H1 (cell line): ENCODE measurements at regions not wholly inside any gene's neighbourhood (a gene's known extent, or its start where the extent isn't known, plus 50 kb on each side); places are given as distances from the start of the nearest gene placed in this dataset.
A peak's percentile ranks its signal among the peaks of the same experiment; 100 is the strongest.

Experiments used
- CTCF ChIA-PET: fragments of 300-600 bp; sonication (Branson Sonifier 250); formaldehyde crosslinking; loops from one replicate; lab custom pipeline; 2021; ENCODE audit not compliant: partially characterized antibody; lab: Charles Lee
- POLR2A ChIA-PET: fragments of 300-600 bp; sonication (Branson Sonifier 250); formaldehyde crosslinking; loops from one replicate; lab custom pipeline; 2021; ENCODE audit warnings: inconsistent platforms; ENCODE audit not compliant: partially characterized antibody; lab: Charles Lee
- DNase-seq, 2 experiments: peaks; one replicate each; pipeline versions ENCODE4 v3.0.0 to v3.0.0-alpha.2; 2010 to 2022; ENCODE audit warnings: low spot score in 2 of 2, low read depth in 1 of 2, mixed read lengths in 1 of 2
- FAIRE-seq: peaks from 2 replicates; lab custom pipeline; 2011; peaks lifted over from hg19 to GRCh38; lab: Jason Lieb, UNC
- H2AFZ ChIP-seq: 2 replicates; pipeline ENCODE4 v1.8.1; 2012; ENCODE audit warnings: low read length, inconsistent platforms
- H2AK5ac ChIP-seq: 2 replicates; pipeline ENCODE4 v1.6.1; 2013; ENCODE audit warnings: low read depth, low read length
- H2BK120ac ChIP-seq: replicated peaks from 2 replicates; pipeline ENCODE3; 2013; ENCODE audit warnings: low read depth, low read length, inconsistent platforms
- H2BK12ac ChIP-seq: 2 replicates; pipeline ENCODE4 v1.6.1; 2013; ENCODE audit warnings: low read depth, low read length
- H2BK15ac ChIP-seq: 2 replicates; pipeline ENCODE4 v1.6.1; 2013; ENCODE audit warnings: low read length
- H2BK20ac ChIP-seq: 2 replicates; pipeline ENCODE4 v1.6.1; 2013; ENCODE audit warnings: low read length
- H2BK5ac ChIP-seq: 2 replicates; pipeline ENCODE4 v1.6.1; 2013; ENCODE audit warnings: low read depth, low read length
- H3K14ac ChIP-seq: 2 replicates; pipeline ENCODE4 v1.6.1; 2013; ENCODE audit warnings: inconsistent platforms; ENCODE audit not compliant: insufficient read length
- H3K18ac ChIP-seq: 2 replicates; pipeline ENCODE4 v1.6.1; 2013; ENCODE audit warnings: low read length; ENCODE audit errors: extremely low read depth
- H3K23ac ChIP-seq: 2 replicates; pipeline ENCODE4 v1.6.1; 2013; ENCODE audit warnings: inconsistent platforms; ENCODE audit not compliant: insufficient read length
- H3K23me2 ChIP-seq: 2 replicates; pipeline ENCODE4 v1.6.1; 2013; ENCODE audit warnings: low read depth, low read length
- H3K27ac ChIP-seq: 2 replicates; pipeline ENCODE4 v1.6.1; 2011; ENCODE audit warnings: low read depth, low read length, inconsistent platforms
- H3K27me3 ChIP-seq, 4 experiments: replicated peaks in 1 of 4; 1 replicate in 1 of 4; 2 replicates in 3 of 4; pipeline versions ENCODE4 v1.6.1 to v1.8.1; 2011 to 2013; ENCODE audit warnings: low read length in 3 of 4, mild to moderate bottlenecking in 3 of 4, inconsistent platforms in 2 of 4, mixed read lengths in 2 of 4, moderate library complexity in 1 of 4; ENCODE audit not compliant: control insufficient read depth in 3 of 4, insufficient read depth in 3 of 4; ENCODE audit errors: extremely low read depth in 1 of 4
- H3K36me3 ChIP-seq, 4 experiments: 2 replicates each; pipeline versions ENCODE4 v1.6.1 to v1.8.1; 2011 to 2013; ENCODE audit warnings: mild to moderate bottlenecking in 4 of 4, low read length in 3 of 4, moderate library complexity in 2 of 4, control low read depth in 1 of 4, inconsistent platforms in 1 of 4; ENCODE audit not compliant: insufficient read depth in 4 of 4, control insufficient read depth in 2 of 4
- H3K4ac ChIP-seq: replicated peaks from 2 replicates; pipeline ENCODE3; 2013; ENCODE audit warnings: low read length, low read depth, mixed read lengths, inconsistent platforms; ENCODE audit not compliant: insufficient read length
- H3K4me1 ChIP-seq, 4 experiments: replicated peaks in 1 of 4; 1 replicate in 1 of 4; 2 replicates in 3 of 4; pipeline versions ENCODE4 v1.6.1 to v1.8.1; 2011 to 2013; ENCODE audit warnings: low read length in 3 of 4, inconsistent platforms in 2 of 4, mixed read lengths in 1 of 4; ENCODE audit not compliant: insufficient read depth in 4 of 4, control insufficient read depth in 3 of 4
- H3K4me2 ChIP-seq, 2 experiments: 2 replicates each; pipeline versions ENCODE4 v1.6.1 to v1.8.1; 2011 to 2013; ENCODE audit warnings: low read depth in 2 of 2, low read length in 2 of 2, control low read depth in 1 of 2, inconsistent platforms in 1 of 2, mild to moderate bottlenecking in 1 of 2; ENCODE audit not compliant: insufficient read depth in 1 of 2
- H3K4me3 ChIP-seq, 4 experiments: fragments of 200-600, 300-600 bp in 1 of 4; sonication (generic), shearing (Covaris generic), sonication (Bioruptor Twin) in 1 of 4; 2 replicates each; pipeline versions ENCODE4 v1.5.1 to v1.8.1; 2011 to 2016; ENCODE audit warnings: low read length in 4 of 4, low read depth in 3 of 4, control low read depth in 2 of 4, inconsistent platforms in 2 of 4, mild to moderate bottlenecking in 2 of 4, mixed read lengths in 1 of 4, moderate library complexity in 1 of 4; ENCODE audit not compliant: insufficient read depth in 2 of 4; ENCODE audit errors: extremely low read depth in 1 of 4
- H3K56ac ChIP-seq: replicated peaks from 2 replicates; pipeline ENCODE3; 2013; ENCODE audit warnings: low read depth, mild to moderate bottlenecking, mixed read lengths, low read length, inconsistent platforms; ENCODE audit not compliant: insufficient read length
- H3K79me1 ChIP-seq: 2 replicates; pipeline ENCODE4 v1.6.1; 2013; ENCODE audit warnings: low read depth, low read length, control low read depth
- H3K79me2 ChIP-seq, 2 experiments: 2 replicates each; pipeline versions ENCODE4 v1.6.1 to v1.8.1; 2012 to 2013; ENCODE audit warnings: low read length in 2 of 2, mild to moderate bottlenecking in 2 of 2, inconsistent platforms in 1 of 2; ENCODE audit not compliant: insufficient read depth in 2 of 2, control insufficient read depth in 1 of 2
- H3K9ac ChIP-seq, 4 experiments: replicated peaks in 1 of 4; 1 replicate in 1 of 4; 2 replicates in 3 of 4; pipeline versions ENCODE4 v1.6.1 to v1.8.1; 2011 to 2013; ENCODE audit warnings: low read depth in 3 of 4, low read length in 3 of 4, control low read depth in 2 of 4, mild to moderate bottlenecking in 2 of 4, moderate library complexity in 2 of 4, inconsistent platforms in 1 of 4; ENCODE audit errors: extremely low read depth in 1 of 4
- H3K9me3 ChIP-seq, 2 experiments: 2 replicates each; pipeline versions ENCODE4 v1.6.1 to v1.8.1; 2012 to 2013; ENCODE audit warnings: mild to moderate bottlenecking in 2 of 2, moderate library complexity in 2 of 2, control low read depth in 1 of 2, inconsistent platforms in 1 of 2, low read depth in 1 of 2, low read length in 1 of 2, mixed read lengths in 1 of 2; ENCODE audit not compliant: insufficient read depth in 2 of 2
- H4K20me1 ChIP-seq, 2 experiments: replicated peaks in 1 of 2; 2 replicates each; pipeline versions ENCODE3 to v1.8.1; 2011 to 2013; ENCODE audit warnings: inconsistent platforms in 2 of 2, low read length in 2 of 2, mild to moderate bottlenecking in 1 of 2; ENCODE audit not compliant: insufficient read depth in 2 of 2, control insufficient read depth in 1 of 2
- H4K5ac ChIP-seq: 2 replicates; pipeline ENCODE4 v1.6.1; 2013; ENCODE audit warnings: low read length, low read depth, mixed read lengths, inconsistent platforms; ENCODE audit not compliant: insufficient read length
- H4K8ac ChIP-seq: 2 replicates; pipeline ENCODE4 v1.8.0; 2013; ENCODE audit warnings: mild to moderate bottlenecking, moderate library complexity, low read length, inconsistent platforms; ENCODE audit not compliant: insufficient read depth; ENCODE audit errors: extremely low read depth
- H4K91ac ChIP-seq: replicated peaks from 2 replicates; pipeline ENCODE3; 2013; ENCODE audit warnings: low read length, mixed read lengths, inconsistent platforms; ENCODE audit not compliant: insufficient read length
- BACH1 ChIP-seq: IDR thresholded peaks from 2 replicates; pipeline ENCODE4 v1.6.1; 2012; ENCODE audit warnings: low read length, improper control_type of control experiment
- CBX8 ChIP-seq: fragments of 300-800, 300-1000 bp; sonication (generic); IDR thresholded peaks from 2 replicates; pipeline ENCODE4 v1.7.1; 2016; ENCODE audit warnings: low read depth, low read length, borderline replicate concordance
- GABPA ChIP-seq: IDR thresholded peaks from 2 replicates; pipeline ENCODE4 v1.6.1; 2011; ENCODE audit warnings: mild to moderate bottlenecking, low read length, moderate library complexity, borderline replicate concordance; ENCODE audit not compliant: insufficient read depth
- GTF2F1 ChIP-seq: IDR thresholded peaks from 2 replicates; pipeline ENCODE4 v1.6.1; 2012; ENCODE audit warnings: low read depth, low read length, improper control_type of control experiment, borderline replicate concordance
- KDM1A ChIP-seq: fragments of 200-600, 300-600 bp; sonication (generic); IDR thresholded peaks from 2 replicates; pipeline ENCODE4 v1.7.1; 2016; ENCODE audit warnings: mild to moderate bottlenecking, low read length, borderline replicate concordance
- MAFK ChIP-seq: IDR thresholded peaks from 2 replicates; pipeline ENCODE4 v1.6.1; 2012; ENCODE audit warnings: low read depth, mild to moderate bottlenecking, improper control_type of control experiment, low read length
- NANOG ChIP-seq: IDR thresholded peaks from 2 replicates; pipeline ENCODE4 v1.6.1; 2011; ENCODE audit warnings: low read length, low read depth, mild to moderate bottlenecking, inconsistent platforms; ENCODE audit not compliant: insufficient read depth, poor library complexity, severe bottlenecking
- PHF8 ChIP-seq: fragments of 200-600 bp; sonication (generic); conservative IDR thresholded peaks from 2 replicates; pipeline ENCODE4 v1.7.1; 2012; ENCODE audit warnings: low read depth, mild to moderate bottlenecking, inconsistent platforms, low read length, moderate library complexity
- POLR2AphosphoS5 ChIP-seq: IDR thresholded peaks from 2 replicates; pipeline ENCODE4 v1.6.1; 2011; ENCODE audit warnings: low read depth, low read length
- SIRT6 ChIP-seq: IDR thresholded peaks from one replicate; pipeline ENCODE4 v1.7.1; 2012; ENCODE audit warnings: low read length, inconsistent platforms
- TBP ChIP-seq: IDR thresholded peaks from 2 replicates; pipeline ENCODE4 v1.6.1; 2011; ENCODE audit warnings: low read depth, low read length, improper control_type of control experiment
- TEAD4 ChIP-seq: IDR thresholded peaks from 2 replicates; pipeline ENCODE4 v1.6.1; 2012; ENCODE audit warnings: low read depth, low read length, inconsistent platforms, mixed read lengths
- WGBS, 2 experiments: shearing (Covaris generic) in 1 of 2; methylation state at CpG; one replicate each; pipeline versions ENCODE4 v1.1.6 to v1.1.7; 2013 to 2015; ENCODE audit warnings: low lambda C conversion rate in 2 of 2, mixed read lengths in 2 of 2, inconsistent platforms in 1 of 2, low coverage in 1 of 2, missing lambda C conversion rate in 1 of 2; ENCODE audit not compliant: insufficient replicate concordance in 2 of 2, insufficient coverage in 1 of 2, insufficient read length in 1 of 2; ENCODE audit errors: extremely low coverage in 1 of 2, missing lambda C conversion rate in 1 of 2; 5-methylcytosine and 5-hydroxymethylcytosine counted together
- TF ChIP-seq, protein P1 (sequence below), 3 experiments: IDR thresholded peaks; 1 replicate in 2 of 3; 2 replicates in 1 of 3; pipeline versions ENCODE4 v1.5.1 to v1.6.1; 2011; ENCODE audit warnings: low read length in 3 of 3, mild to moderate bottlenecking in 3 of 3, inconsistent platforms in 2 of 3, low read depth in 1 of 3, moderate library complexity in 1 of 3; ENCODE audit not compliant: insufficient read depth in 1 of 3; ENCODE audit errors: control extremely low read depth in 1 of 3

DNA sequence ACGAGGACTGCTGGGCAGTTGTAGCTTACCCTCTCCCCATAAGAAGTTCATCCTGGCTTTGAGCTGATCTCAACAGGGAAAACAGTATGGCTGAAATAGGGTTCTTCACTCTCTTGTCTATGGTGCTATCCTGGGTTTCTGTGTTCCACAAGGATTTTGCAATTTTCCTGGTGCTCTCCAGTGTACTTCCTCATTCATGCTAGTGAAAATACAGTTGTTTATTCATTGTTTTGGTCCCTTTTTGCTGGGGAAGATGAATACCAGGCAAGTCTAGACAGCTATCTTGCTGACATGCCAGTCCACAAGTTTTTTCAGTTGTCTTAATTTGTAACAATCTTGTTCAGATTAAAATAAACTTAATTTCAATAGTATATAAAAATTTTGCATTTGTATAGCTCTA lies 306.5 kb downstream of the DLEU7 start:
- peaks cover 4 to 13% of the 10 kb centered on the region in 2 experiments; a peak in 3 of 4 replicates for H3K9me3 ChIP-seq
- no peak overlapping the region; the same call in 1 of the 2 replicates for H2BK5ac ChIP-seq
- no peak overlapping the region for H3K27ac ChIP-seq
- H2BK20ac ChIP-seq: no peak overlapping the region
- H3K4me2 ChIP-seq: no peak overlapping the region
- no peaks in the 10 kb centered on the region for H3K27me3 ChIP-seq
- H3K4me3 ChIP-seq: no peak overlapping the region
- H4K5ac ChIP-seq: no peak overlapping the region
- TF ChIP-seq NANOG (no peak), MAFK (no peak), SIRT6 (no peak), GABPA (no peak), TEAD4 (no peak), PHF8 (no peak), TBP (no peak), KDM1A (no peak), CBX8 (no peak), POLR2AphosphoS5 (no peak), GTF2F1 (no peak), BACH1 (no peak)
- TF ChIP-seq, protein P1, sequence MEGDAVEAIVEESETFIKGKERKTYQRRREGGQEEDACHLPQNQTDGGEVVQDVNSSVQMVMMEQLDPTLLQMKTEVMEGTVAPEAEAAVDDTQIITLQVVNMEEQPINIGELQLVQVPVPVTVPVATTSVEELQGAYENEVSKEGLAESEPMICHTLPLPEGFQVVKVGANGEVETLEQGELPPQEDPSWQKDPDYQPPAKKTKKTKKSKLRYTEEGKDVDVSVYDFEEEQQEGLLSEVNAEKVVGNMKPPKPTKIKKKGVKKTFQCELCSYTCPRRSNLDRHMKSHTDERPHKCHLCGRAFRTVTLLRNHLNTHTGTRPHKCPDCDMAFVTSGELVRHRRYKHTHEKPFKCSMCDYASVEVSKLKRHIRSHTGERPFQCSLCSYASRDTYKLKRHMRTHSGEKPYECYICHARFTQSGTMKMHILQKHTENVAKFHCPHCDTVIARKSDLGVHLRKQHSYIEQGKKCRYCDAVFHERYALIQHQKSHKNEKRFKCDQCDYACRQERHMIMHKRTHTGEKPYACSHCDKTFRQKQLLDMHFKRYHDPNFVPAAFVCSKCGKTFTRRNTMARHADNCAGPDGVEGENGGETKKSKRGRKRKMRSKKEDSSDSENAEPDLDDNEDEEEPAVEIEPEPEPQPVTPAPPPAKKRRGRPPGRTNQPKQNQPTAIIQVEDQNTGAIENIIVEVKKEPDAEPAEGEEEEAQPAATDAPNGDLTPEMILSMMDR (IDR thresholded peaks at IDR 0.05; ENCODE audit: control extremely low read depth in 1 of 3, insufficient read depth in 1 of 3, low read depth in 1 of 3, low read length in 3 of 3): no peak
- no peaks in the 10 kb centered on the region for H4K20me1 ChIP-seq
- no peaks in the 10 kb centered on the region for H3K4me1 ChIP-seq
- H3K9ac ChIP-seq: no peak overlapping the region
- FAIRE-seq: no peak
- CTCF ChIA-PET: interaction anchor here (1.2 to 1.4 kb wide), 3 partner anchors 11 to 16 kb away, joined by 3 to 4 read pairs (median 4); no protein-coding TSS in a partner anchor
- H2BK12ac ChIP-seq: no peak overlapping the region
- no peak overlapping the region for H3K18ac ChIP-seq
- no peak overlapping the region for H2BK120ac ChIP-seq
- no peak overlapping the region for H2AK5ac ChIP-seq
- H3K23me2 ChIP-seq: no peaks in the 10 kb centered on the region; the same call in 1 of the 2 replicates
- no peak overlapping the region for H3K23ac ChIP-seq
- H4K8ac ChIP-seq: no peak overlapping the region
- peak overlapping the region; percentile 13 for H4K91ac ChIP-seq
- DNase-seq: no peak
- H3K56ac ChIP-seq: no peak overlapping the region
- 86% methylated on average over 1 of the region's 1 CpG; no CpG with 5 or more reads in 1 of the 2 experiments for WGBS, 2 experiments
- H2BK15ac ChIP-seq: no peak overlapping the region
- POLR2A ChIA-PET: no interaction called here
- no peaks in the 10 kb centered on the region for H3K79me1 ChIP-seq
- no peaks in the 10 kb centered on the region; a peak in 1 of 8 replicates for H3K36me3 ChIP-seq
- no peak overlapping the region for H3K14ac ChIP-seq
- H2AFZ ChIP-seq: no peak overlapping the region
- no peak overlapping the region for H3K4ac ChIP-seq
- H3K79me2 ChIP-seq: no peaks in the 10 kb centered on the region
